Esophagus squamous epithelium (tissue), 4 donors: ENCODE measurements at regions not wholly inside any gene's neighbourhood (a gene's known extent, or its start where the extent isn't known, plus 50 kb on each side); places are given as distances from the start of the nearest gene placed in this dataset.

Experiments used
- CTCF ChIP-seq, 6 experiments: fragments of 450-650 bp in 4 of 6; fragments of 200-600 bp in 2 of 6; sonication (generic) in 2 of 6; IDR thresholded peaks; one replicate each; pipeline ENCODE4 v1.5.1; 2016 to 2019; ENCODE audit warnings: antibody characterized with exemption in 6 of 6, mild to moderate bottlenecking in 4 of 6, moderate library complexity in 4 of 6
- POLR2A ChIP-seq, 4 donors: fragments of 450-650 bp; IDR thresholded peaks; one replicate each; pipeline ENCODE4 v1.6.1; 2017; ENCODE audit warnings: antibody characterized with exemption in 4 of 4, mild to moderate bottlenecking in 4 of 4, moderate library complexity in 3 of 4

- TF ChIP-seq CTCF (IDR thresholded peaks at IDR 0.05) (no peak), POLR2A (IDR thresholded peaks at IDR 0.05) (no peak)
These were observed 356.0 kb upstream of the DPP6 start for GRCh38 chr7:153696242-153696641.
